Stimulated activated CD4-positive, alpha-beta T cell treated with anti-CD3 and anti-CD28 coated beads, TNF-alpha, amount 100 ng/mL, for 24 hours (primary cell): ENCODE measurements at regions not wholly inside any gene's neighbourhood (a gene's known extent, or its start where the extent isn't known, plus 50 kb on each side); places are given as distances from the start of the nearest gene placed in this dataset.
"Not testable (repeated sequence)": the region's sequence is repeated elsewhere in the genome, so short reads cannot be mapped to it uniquely, and the experiment has no call there.

Experiments
- DNase-seq, 3 experiments: peaks; one replicate each; pipeline ENCODE4 v3.0.0-alpha.2; 2020; ENCODE audit warnings: low read depth in 3 of 3

GRCh38 chr7:50856231-50856630 lies 73.5 kb upstream of the GRB10 start:
- DNase-seq = no peak

GRCh38 chr7:50855526-50855925 lies 72.8 kb upstream of the GRB10 start:
- no peak for DNase-seq

GRCh38 chr7:50854831-50855230 lies 72.1 kb upstream of the GRB10 start:
- no peak for DNase-seq

- no peak for DNase-seq
Measured at GRCh38 chr7:50854247-50854646, 71.6 kb upstream of the GRB10 start.

GRCh38 chr7:50853311-50853710 lies 70.6 kb upstream of the GRB10 start:
- no peak for DNase-seq

GRCh38 chr7:50852901-50853300 lies 70.2 kb upstream of the GRB10 start:
- no peak for DNase-seq

- DNase-seq = no peak
Measured at GRCh38 chr7:50851891-50852290, 69.2 kb upstream of the GRB10 start.

GRCh38 chr7:50851451-50851850 lies 68.8 kb upstream of the GRB10 start:
- DNase-seq = no peak

GRCh38 chr7:50849991-50850390 lies 67.3 kb upstream of the GRB10 start:
- no peak for DNase-seq

- DNase-seq = no peak
Measured at GRCh38 chr7:50848203-50848602, 65.5 kb upstream of the GRB10 start.

- not testable (repeated sequence) for DNase-seq
Measured at GRCh38 chr7:50844861-50845260, 62.2 kb upstream of the GRB10 start.

GRCh38 chr7:50842041-50842440 lies 59.3 kb upstream of the GRB10 start:
- DNase-seq = no peak

GRCh38 chr7:50838675-50839377 lies 56.1 kb upstream of the GRB10 start:
- DNase-seq = no peak

GRCh38 chr7:50837965-50838364 lies 55.3 kb upstream of the GRB10 start:
- DNase-seq = no peak

- no peak for DNase-seq
Measured at GRCh38 chr7:50836646-50837045, 54.0 kb upstream of the GRB10 start.

GRCh38 chr7:50835156-50835555 lies 52.5 kb upstream of the GRB10 start:
- no peak for DNase-seq

- no peak for DNase-seq
Measured at GRCh38 chr7:50834679-50835078, 52.0 kb upstream of the GRB10 start.

- DNase-seq = no peak
Measured at GRCh38 chr7:50834031-50834535, 51.4 kb upstream of the GRB10 start.

- no peak for DNase-seq
Measured at GRCh38 chr7:50832744-50833143, 50.0 kb upstream of the GRB10 start.
